Heart left ventricle (tissue), 16 donors: ENCODE measurements at regions not wholly inside any gene's neighbourhood (a gene's known extent, or its start where the extent isn't known, plus 50 kb on each side); places are given as distances from the start of the nearest gene placed in this dataset.

Source experiments
- ATAC-seq, 4 donors: fragments of 200-7000 bp; cut with Tn5 transposase; one replicate each; pipeline ENCODE4 v1.9.1; 2020 to 2022; ENCODE audit warnings: moderate library complexity in 4 of 4, mild to moderate bottlenecking in 3 of 4, moderate number of reproducible peaks in 1 of 4
- DNase-seq, 5 donors: peaks; one replicate each; pipeline ENCODE4 v3.0.0-alpha.2; 2020
- H3K27ac ChIP-seq, 12 donors: fragments of 200-600 bp; sonication (generic) in 4 of 12; one replicate each; pipeline versions ENCODE4 v1.5.0 to v1.8.0; 2016 to 2022; ENCODE audit warnings: mild to moderate bottlenecking in 2 of 12
- H3K27me3 ChIP-seq, 9 donors: fragments of 200-600 bp; sonication (generic) in 2 of 9; one replicate each; pipeline versions ENCODE4 v1.5.1 to v1.8.0; 2016 to 2022; ENCODE audit warnings: mild to moderate bottlenecking in 3 of 9
- H3K36me3 ChIP-seq, 9 donors: fragments of 200-600 bp; sonication (generic) in 2 of 9; one replicate each; pipeline versions ENCODE4 v1.5.0 to v1.8.0; 2018 to 2022; ENCODE audit warnings: mild to moderate bottlenecking in 2 of 9
- H3K4me1 ChIP-seq, 12 donors: fragments of 200-600 bp; sonication (generic) in 4 of 12; one replicate each; pipeline versions ENCODE4 v1.5.0 to v1.8.0; 2016 to 2022; ENCODE audit warnings: mild to moderate bottlenecking in 3 of 12
- H3K4me3 ChIP-seq, 12 donors: fragments of 200-600 bp; sonication (generic) in 4 of 12; one replicate each; pipeline versions ENCODE4 v1.5.0 to v1.8.0; 2017 to 2022; ENCODE audit warnings: mild to moderate bottlenecking in 9 of 12, moderate library complexity in 4 of 12
- H3K9me3 ChIP-seq, 12 donors: fragments of 200-600 bp; sonication (generic) in 4 of 12; one replicate each; pipeline versions ENCODE4 v1.5.0 to v1.8.0; 2016 to 2022; ENCODE audit warnings: mild to moderate bottlenecking in 1 of 12
- POLR2A ChIP-seq, 2 donors: fragments of 450-650 bp; IDR thresholded peaks; one replicate each; pipeline ENCODE4 v1.6.1; 2017; ENCODE audit warnings: antibody characterized with exemption in 2 of 2, mild to moderate bottlenecking in 2 of 2, moderate library complexity in 2 of 2
- WGBS, 4 donors: extraction: QIAGEN DNeasy Blood & Tissue Kit in 2 of 4; methylation state at CpG; one replicate each; pipeline versions ENCODE4 v1.1.5 to v1.1.7; 2013 to 2018; 5-methylcytosine and 5-hydroxymethylcytosine counted together
- intact Hi-C, 10 donors: fragments of 100-400 bp; cut with DNase I; formaldehyde crosslinking; loops; one replicate each; pipeline versions ENCODE4 v1.11.1 to v1.14.2; 2022
- TF ChIP-seq, protein P1 (sequence below), 12 donors: fragments of 200-600 bp; sonication (generic) in 4 of 12; IDR thresholded peaks; one replicate each; pipeline versions ENCODE4 v1.5.0 to v1.8.0; 2018 to 2022; ENCODE audit warnings: antibody characterized with exemption in 12 of 12, mild to moderate bottlenecking in 5 of 12
- donor health status: ischemic (EF 13 %, LVEDD 7.1; RV severe dilation, severe dysfunction).
- donor health status: healthy with polysubstance abuse.
- donor health status: DM: no; HTN: yes; CAD: no.
- donor health status: DM: no; HTN: no; CAD: no.
- donor health status: ischemic (EF 25% LVEDD 6.9; RV normal size, moderate dysfunction).
- donor health status: ischemic (EF 25% LVEDD 5.7; RV mildly dilated, moderate dysfunction).
- donor health status: healthy.
- donor health status: DM: yes; HTN: yes; CAD: no.
- donor health status: ischemic (EF 35%, LVEDD 5.7; RV mildly dilated, moderate dysfunction).
- donor health status: nonischemic (EF 11% LVEDD 7.7; RV severe dilation, severe dysfunction).
- donor health status: DM: yes; HTN: yes; CAD: no.
- donor health status: PGD.
- donor health status: ischemic (EF 29% LVEDD 5.4; RV normal size, mild dysfunction).
- donor health status: nonischemic (EF 23%, LVEDD 6.1; RV moderate dilation, normal function).

GRCh38 chr7:144907577-144907976 is 71.7 kb upstream of the TPK1 start:
- Histone ChIP-seq H3K9me3 (no peaks in the 10 kb centered on the region), H3K36me3 (no peaks in the 10 kb centered on the region), H3K4me3 (no peak overlapping the region), H3K27ac (no peak overlapping the region), H3K4me1 (no peaks in the 10 kb centered on the region), H3K27me3 (peaks cover 0 to 2% (median 0%) of the 10 kb centered on the region in 9 donors)
- ATAC-seq = no peak
- 49 to 57% (median 54%) methylated on average over 4 of the region's 4 CpGs for WGBS, 4 donors
- no peak for TF ChIP-seq POLR2A (IDR thresholded peaks at IDR 0.05)
- TF ChIP-seq, protein P1, sequence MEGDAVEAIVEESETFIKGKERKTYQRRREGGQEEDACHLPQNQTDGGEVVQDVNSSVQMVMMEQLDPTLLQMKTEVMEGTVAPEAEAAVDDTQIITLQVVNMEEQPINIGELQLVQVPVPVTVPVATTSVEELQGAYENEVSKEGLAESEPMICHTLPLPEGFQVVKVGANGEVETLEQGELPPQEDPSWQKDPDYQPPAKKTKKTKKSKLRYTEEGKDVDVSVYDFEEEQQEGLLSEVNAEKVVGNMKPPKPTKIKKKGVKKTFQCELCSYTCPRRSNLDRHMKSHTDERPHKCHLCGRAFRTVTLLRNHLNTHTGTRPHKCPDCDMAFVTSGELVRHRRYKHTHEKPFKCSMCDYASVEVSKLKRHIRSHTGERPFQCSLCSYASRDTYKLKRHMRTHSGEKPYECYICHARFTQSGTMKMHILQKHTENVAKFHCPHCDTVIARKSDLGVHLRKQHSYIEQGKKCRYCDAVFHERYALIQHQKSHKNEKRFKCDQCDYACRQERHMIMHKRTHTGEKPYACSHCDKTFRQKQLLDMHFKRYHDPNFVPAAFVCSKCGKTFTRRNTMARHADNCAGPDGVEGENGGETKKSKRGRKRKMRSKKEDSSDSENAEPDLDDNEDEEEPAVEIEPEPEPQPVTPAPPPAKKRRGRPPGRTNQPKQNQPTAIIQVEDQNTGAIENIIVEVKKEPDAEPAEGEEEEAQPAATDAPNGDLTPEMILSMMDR (IDR thresholded peaks at IDR 0.05) = no peak
- DNase-seq = no peak
- intact Hi-C loops = no loop called here

DNA sequence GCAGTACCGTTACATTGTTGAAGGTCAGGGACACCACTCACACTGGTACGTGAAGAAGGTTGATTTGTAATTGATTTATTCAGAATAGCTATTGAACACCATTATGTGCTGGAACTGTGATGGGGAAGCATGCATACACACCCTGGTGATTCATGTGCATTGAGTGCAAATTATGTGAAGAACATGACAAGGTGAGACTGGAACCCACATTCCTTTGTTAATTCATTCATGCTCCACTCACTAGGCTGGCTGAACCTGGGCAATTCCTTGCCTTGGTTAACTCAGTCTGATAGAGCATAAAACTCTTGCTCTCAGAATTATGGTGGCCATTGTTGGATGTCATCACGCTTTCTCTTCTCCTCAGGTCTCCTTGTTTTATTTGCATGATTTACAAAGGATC is 67.3 kb upstream of the TPK1 start:
- intact Hi-C loops = no loop called here
- Histone ChIP-seq H3K27me3 (no peaks in the 10 kb centered on the region), H3K4me3 (no peak overlapping the region), H3K4me1 (no peaks in the 10 kb centered on the region), H3K36me3 (no peaks in the 10 kb centered on the region), H3K9me3 (no peaks in the 10 kb centered on the region), H3K27ac (no peak overlapping the region)
- TF ChIP-seq, protein P1 (IDR thresholded peaks at IDR 0.05) = no peak
- no peak for TF ChIP-seq POLR2A (IDR thresholded peaks at IDR 0.05)
- ATAC-seq (no peak), DNase-seq (no peak)
- WGBS, 4 donors = 87 to 94% (median 91%) methylated on average over 3 of the region's 3 CpGs

GRCh38 chr7:144892761-144893160 is 56.9 kb upstream of the TPK1 start:
- intact Hi-C loops = no loop called here
- DNase-seq (no peak), ATAC-seq (no peak)
- Histone ChIP-seq H3K4me1 (no peaks in the 10 kb centered on the region), H3K4me3 (no peak overlapping the region), H3K9me3 (no peaks in the 10 kb centered on the region), H3K27ac (no peak overlapping the region), H3K36me3 (no peaks in the 10 kb centered on the region), H3K27me3 (no peaks in the 10 kb centered on the region)
- TF ChIP-seq, protein P1 (IDR thresholded peaks at IDR 0.05) = no peak
- no peak for TF ChIP-seq POLR2A (IDR thresholded peaks at IDR 0.05)
- 52 to 60% (median 57%) methylated on average over 3 of the region's 3 CpGs for WGBS, 4 donors
